Keratinocyte (primary cell): ENCODE measurements at regions not wholly inside any gene's neighbourhood (a gene's known extent, or its start where the extent isn't known, plus 50 kb on each side); places are given as distances from the start of the nearest gene placed in this dataset.

Experiments used
- DNase-seq: peaks from one replicate; pipeline ENCODE4 v3.0.0-alpha.2; 2011; ENCODE audit warnings: low read depth, missing footprints, low spot score
- FAIRE-seq: peaks from 2 replicates; lab custom pipeline; 2011; peaks lifted over from hg19 to GRCh38; lab: Jason Lieb, UNC
- H2AFZ ChIP-seq: 2 replicates; pipeline ENCODE4 v1.6.0; 2012; ENCODE audit warnings: low read length, control low read depth, inconsistent platforms; ENCODE audit not compliant: control insufficient read depth
- H3K27ac ChIP-seq: 2 replicates; pipeline ENCODE4 v1.5.1; 2011; ENCODE audit warnings: low read length; ENCODE audit not compliant: control insufficient read depth, insufficient read depth
- H3K27me3 ChIP-seq: 3 replicates; pipeline ENCODE4 v1.6.0; 2011; ENCODE audit warnings: low read length; ENCODE audit not compliant: control insufficient read depth, insufficient read depth; ENCODE audit errors: extremely low read depth
- H3K36me3 ChIP-seq, 2 experiments: 2 replicates in 1 of 2; 3 replicates in 1 of 2; pipeline ENCODE4 v1.5.1; 2011; ENCODE audit warnings: low read length in 2 of 2, mild to moderate bottlenecking in 1 of 2; ENCODE audit not compliant: control insufficient read depth in 2 of 2, insufficient read depth in 2 of 2; ENCODE audit errors: extremely low read depth in 1 of 2
- H3K4me1 ChIP-seq: 3 replicates; pipeline ENCODE4 v1.5.1; 2011; ENCODE audit warnings: low read length; ENCODE audit not compliant: control insufficient read depth, insufficient read depth; ENCODE audit errors: extremely low read depth
- H3K4me2 ChIP-seq: 3 replicates; pipeline ENCODE4 v1.6.0; 2011; ENCODE audit warnings: low read depth, low read length; ENCODE audit not compliant: control insufficient read depth, insufficient read depth; ENCODE audit errors: extremely low read depth
- H3K4me3 ChIP-seq, 3 experiments: fragments of 200-600 bp in 1 of 3; sonication (generic) in 1 of 3; 2 replicates in 2 of 3; 3 replicates in 1 of 3; pipeline ENCODE4 v1.5.1; 2011 to 2016; ENCODE audit warnings: low read length in 3 of 3, mild to moderate bottlenecking in 3 of 3, control low read depth in 2 of 3, inconsistent platforms in 1 of 3, low read depth in 1 of 3, mixed read lengths in 1 of 3, mixed run types in 1 of 3, moderate library complexity in 1 of 3; ENCODE audit not compliant: control insufficient read depth in 2 of 3, insufficient read depth in 2 of 3; ENCODE audit errors: extremely low read depth in 1 of 3
- H3K79me2 ChIP-seq: 2 replicates; pipeline ENCODE4 v1.6.0; 2012; ENCODE audit warnings: low read length; ENCODE audit not compliant: control insufficient read depth, insufficient read depth
- H3K9ac ChIP-seq: 3 replicates; pipeline ENCODE4 v1.6.0; 2011; ENCODE audit warnings: low read length; ENCODE audit not compliant: control insufficient read depth, insufficient read depth; ENCODE audit errors: extremely low read depth
- H3K9me1 ChIP-seq: 3 replicates; pipeline ENCODE4 v1.6.0; 2011; ENCODE audit warnings: low read length; ENCODE audit not compliant: control insufficient read depth, insufficient read depth; ENCODE audit errors: extremely low read depth
- H3K9me3 ChIP-seq: 2 replicates; pipeline ENCODE4 v1.5.1; 2012; ENCODE audit warnings: low read depth, low read length; ENCODE audit not compliant: control insufficient read depth
- H4K20me1 ChIP-seq: 3 replicates; pipeline ENCODE4 v1.6.0; 2011; ENCODE audit warnings: low read length; ENCODE audit not compliant: control insufficient read depth, insufficient read depth; ENCODE audit errors: extremely low read depth
- EZH2 ChIP-seq: IDR thresholded peaks from one replicate; pipeline ENCODE4 v1.6.1; 2012; ENCODE audit warnings: inconsistent platforms, mild to moderate bottlenecking, low read length, moderate library complexity
- dilution Hi-C: fragments of 300-500 bp; cut with MboI; formaldehyde crosslinking; loops from one replicate; pipeline ENCODE4 v1.7.0; 2020; ENCODE audit warnings: low sequenced_read_pairs; ENCODE audit not compliant: extremely low pct_ligation_motif_present
- TF ChIP-seq, protein P1 (sequence below), 3 experiments: IDR thresholded peaks in 1 of 3; conservative IDR thresholded peaks in 1 of 3; optimal IDR thresholded peaks in 1 of 3; 2 replicates in 2 of 3; 3 replicates in 1 of 3; pipeline versions ENCODE3 to v1.5.1; 2011; ENCODE audit warnings: low read length in 3 of 3, mild to moderate bottlenecking in 3 of 3, moderate library complexity in 2 of 3, control low read depth in 1 of 3, inconsistent platforms in 1 of 3; ENCODE audit not compliant: insufficient read depth in 2 of 3; ENCODE audit errors: extremely low read depth in 1 of 3

DNA sequence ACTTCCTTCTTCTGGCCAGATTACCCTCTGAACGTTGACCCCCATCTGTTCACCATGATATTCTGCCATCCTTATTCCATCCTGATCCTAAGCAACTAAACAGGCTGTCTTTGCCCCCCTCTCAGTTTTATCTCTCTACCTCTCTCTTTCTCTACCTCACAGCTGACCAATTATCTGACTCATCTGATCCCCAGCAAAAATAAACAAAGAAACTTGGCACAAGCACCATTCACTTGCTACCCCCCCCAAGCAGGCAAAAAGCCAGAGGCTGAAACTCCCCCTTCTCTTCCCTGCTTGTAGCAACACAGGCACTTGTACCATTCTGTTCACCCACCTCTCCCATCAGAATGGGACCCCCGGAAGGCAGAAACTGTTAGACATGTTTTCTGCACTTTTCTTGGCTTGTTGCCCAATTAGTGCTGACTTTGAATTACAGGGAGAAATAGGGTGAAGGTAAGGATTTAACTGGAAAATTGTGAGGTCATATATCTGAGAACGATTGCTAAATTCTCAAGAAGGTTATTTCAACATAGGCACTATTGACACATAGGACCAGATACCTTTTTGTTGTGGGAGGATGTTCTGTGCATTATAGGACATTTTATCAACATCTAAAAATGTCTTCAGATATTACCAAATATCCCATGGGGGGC lies 163.2 kb downstream of the TOX3 start:
- no peaks in the 10 kb centered on the region for H3K27me3 ChIP-seq
- H3K9me1 ChIP-seq: no peaks in the 10 kb centered on the region
- H4K20me1 ChIP-seq: no peaks in the 10 kb centered on the region
- DNase-seq: no peak
- H3K4me2 ChIP-seq: no peak overlapping the region
- no peak overlapping the region for H3K9ac ChIP-seq
- H3K27ac ChIP-seq: no peak overlapping the region
- H3K4me3 ChIP-seq: no peak overlapping the region
- no peaks in the 10 kb centered on the region for H3K36me3 ChIP-seq
- no peak for TF ChIP-seq EZH2
- TF ChIP-seq, protein P1, sequence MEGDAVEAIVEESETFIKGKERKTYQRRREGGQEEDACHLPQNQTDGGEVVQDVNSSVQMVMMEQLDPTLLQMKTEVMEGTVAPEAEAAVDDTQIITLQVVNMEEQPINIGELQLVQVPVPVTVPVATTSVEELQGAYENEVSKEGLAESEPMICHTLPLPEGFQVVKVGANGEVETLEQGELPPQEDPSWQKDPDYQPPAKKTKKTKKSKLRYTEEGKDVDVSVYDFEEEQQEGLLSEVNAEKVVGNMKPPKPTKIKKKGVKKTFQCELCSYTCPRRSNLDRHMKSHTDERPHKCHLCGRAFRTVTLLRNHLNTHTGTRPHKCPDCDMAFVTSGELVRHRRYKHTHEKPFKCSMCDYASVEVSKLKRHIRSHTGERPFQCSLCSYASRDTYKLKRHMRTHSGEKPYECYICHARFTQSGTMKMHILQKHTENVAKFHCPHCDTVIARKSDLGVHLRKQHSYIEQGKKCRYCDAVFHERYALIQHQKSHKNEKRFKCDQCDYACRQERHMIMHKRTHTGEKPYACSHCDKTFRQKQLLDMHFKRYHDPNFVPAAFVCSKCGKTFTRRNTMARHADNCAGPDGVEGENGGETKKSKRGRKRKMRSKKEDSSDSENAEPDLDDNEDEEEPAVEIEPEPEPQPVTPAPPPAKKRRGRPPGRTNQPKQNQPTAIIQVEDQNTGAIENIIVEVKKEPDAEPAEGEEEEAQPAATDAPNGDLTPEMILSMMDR (optimal IDR thresholded peaks at IDR 0.05 in 1 of 3, IDR thresholded peaks at IDR 0.05 in 1 of 3, conservative IDR thresholded peaks at IDR 0.05 in 1 of 3; ENCODE audit: extremely low read depth in 1 of 3, insufficient read depth in 2 of 3, low read length in 3 of 3): no peak
- no peaks in the 10 kb centered on the region for H3K4me1 ChIP-seq
- H3K79me2 ChIP-seq: no peaks in the 10 kb centered on the region
- H2AFZ ChIP-seq: no peak overlapping the region
- dilution Hi-C loops: no loop called here
- no peaks in the 10 kb centered on the region for H3K9me3 ChIP-seq
- FAIRE-seq: no peak

DNA sequence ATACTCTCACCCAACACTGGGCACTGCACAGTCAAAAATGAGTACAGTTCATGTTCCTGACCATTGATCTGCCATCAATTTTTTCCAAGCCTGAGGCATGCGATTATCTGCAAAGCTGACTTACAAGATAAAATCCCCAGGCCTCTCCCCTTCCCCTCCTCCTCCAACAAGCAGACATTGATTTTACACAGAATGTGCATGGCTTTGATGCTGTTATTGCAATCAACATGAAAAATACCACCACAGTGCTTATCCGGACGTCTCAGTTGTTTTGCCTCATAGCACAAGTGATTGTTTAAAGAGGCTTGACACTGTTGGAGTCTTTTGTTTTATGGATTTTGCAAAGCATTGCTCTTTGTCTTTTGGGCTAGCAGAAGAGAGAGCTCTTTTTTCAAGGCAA lies 163.8 kb downstream of the TOX3 start:
- Histone ChIP-seq H2AFZ (no peak overlapping the region), H3K36me3 (no peaks in the 10 kb centered on the region), H4K20me1 (no peaks in the 10 kb centered on the region), H3K9ac (no peak overlapping the region), H3K9me1 (no peaks in the 10 kb centered on the region), H3K4me1 (no peaks in the 10 kb centered on the region), H3K27me3 (no peaks in the 10 kb centered on the region), H3K4me2 (no peak overlapping the region), H3K9me3 (no peaks in the 10 kb centered on the region), H3K4me3 (no peak overlapping the region), H3K79me2 (no peaks in the 10 kb centered on the region), H3K27ac (no peak overlapping the region)
- FAIRE-seq (no peak), DNase-seq (no peak)
- dilution Hi-C loops: no loop called here
- TF ChIP-seq, protein P1 (optimal IDR thresholded peaks at IDR 0.05 in 1 of 3, IDR thresholded peaks at IDR 0.05 in 1 of 3, conservative IDR thresholded peaks at IDR 0.05 in 1 of 3; ENCODE audit: extremely low read depth in 1 of 3, insufficient read depth in 2 of 3, low read length in 3 of 3): no peak
- TF ChIP-seq EZH2: no peak
